ENCODE measurements at regions not wholly inside any gene's neighbourhood (a gene's known extent, or its start where the extent isn't known, plus 50 kb on each side); places are given as distances from the start of the nearest gene placed in this dataset.

- no peak overlapping the region for H3K4me3 ChIP-seq (ENCODE audit: low read depth, low read length)
- DNase-seq (ENCODE audit: low read depth) = no peak
- TF ChIP-seq, protein P1, sequence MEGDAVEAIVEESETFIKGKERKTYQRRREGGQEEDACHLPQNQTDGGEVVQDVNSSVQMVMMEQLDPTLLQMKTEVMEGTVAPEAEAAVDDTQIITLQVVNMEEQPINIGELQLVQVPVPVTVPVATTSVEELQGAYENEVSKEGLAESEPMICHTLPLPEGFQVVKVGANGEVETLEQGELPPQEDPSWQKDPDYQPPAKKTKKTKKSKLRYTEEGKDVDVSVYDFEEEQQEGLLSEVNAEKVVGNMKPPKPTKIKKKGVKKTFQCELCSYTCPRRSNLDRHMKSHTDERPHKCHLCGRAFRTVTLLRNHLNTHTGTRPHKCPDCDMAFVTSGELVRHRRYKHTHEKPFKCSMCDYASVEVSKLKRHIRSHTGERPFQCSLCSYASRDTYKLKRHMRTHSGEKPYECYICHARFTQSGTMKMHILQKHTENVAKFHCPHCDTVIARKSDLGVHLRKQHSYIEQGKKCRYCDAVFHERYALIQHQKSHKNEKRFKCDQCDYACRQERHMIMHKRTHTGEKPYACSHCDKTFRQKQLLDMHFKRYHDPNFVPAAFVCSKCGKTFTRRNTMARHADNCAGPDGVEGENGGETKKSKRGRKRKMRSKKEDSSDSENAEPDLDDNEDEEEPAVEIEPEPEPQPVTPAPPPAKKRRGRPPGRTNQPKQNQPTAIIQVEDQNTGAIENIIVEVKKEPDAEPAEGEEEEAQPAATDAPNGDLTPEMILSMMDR (IDR thresholded peaks at IDR 0.05; ENCODE audit: low read depth, low read length, missing control alignments) = no peak
- in situ Hi-C loops (cut with HindIII; ENCODE audit: low sequenced_read_pairs) = no loop called here
Observed at GRCh38 chr17:20948984-20949777, 93.6 kb downstream of the USP22 start.

Measured in astrocyte of the cerebellum (primary cell).